Endothelial cell (in vitro differentiated cells): ENCODE measurements at regions not wholly inside any gene's neighbourhood (a gene's known extent, or its start where the extent isn't known, plus 50 kb on each side); places are given as distances from the start of the nearest gene placed in this dataset.

ENCODE experiments used
- DNase-seq: peaks from one replicate; pipeline ENCODE4 v3.0.0; 2021; ENCODE audit warnings: low spot score
- H3K27ac Mint-ChIP-seq: one replicate; pipeline ENCODE4 v1.8.0; 2021; ENCODE audit warnings: mixed read lengths, inconsistent platforms; ENCODE audit not compliant: unreplicated experiment
- H3K27me3 Mint-ChIP-seq: one replicate; pipeline ENCODE4 v1.8.0; 2021; ENCODE audit warnings: mild to moderate bottlenecking, moderate library complexity, mixed read lengths, inconsistent platforms; ENCODE audit not compliant: unreplicated experiment
- H3K36me3 Mint-ChIP-seq: one replicate; pipeline ENCODE4 v1.8.0; 2021; ENCODE audit warnings: mild to moderate bottlenecking, low read depth, mixed read lengths, inconsistent platforms; ENCODE audit not compliant: unreplicated experiment
- H3K4me1 Mint-ChIP-seq: one replicate; pipeline ENCODE4 v1.8.0; 2021; ENCODE audit warnings: mild to moderate bottlenecking, mixed read lengths, inconsistent platforms; ENCODE audit not compliant: unreplicated experiment
- H3K4me3 Mint-ChIP-seq: one replicate; pipeline ENCODE4 v1.8.0; 2021; ENCODE audit warnings: mild to moderate bottlenecking, mixed read lengths, inconsistent platforms; ENCODE audit not compliant: unreplicated experiment
- H3K9me3 Mint-ChIP-seq: one replicate; pipeline ENCODE4 v1.8.0; 2021; ENCODE audit warnings: mixed read lengths, inconsistent platforms; ENCODE audit not compliant: unreplicated experiment
- TF ChIP-seq, protein P1 (sequence below): fragments of 200-600 bp; sonication (generic); IDR thresholded peaks from one replicate; pipeline ENCODE4 v1.5.0; 2021; ENCODE audit warnings: antibody characterized with exemption; ENCODE audit not compliant: unreplicated experiment

DNA sequence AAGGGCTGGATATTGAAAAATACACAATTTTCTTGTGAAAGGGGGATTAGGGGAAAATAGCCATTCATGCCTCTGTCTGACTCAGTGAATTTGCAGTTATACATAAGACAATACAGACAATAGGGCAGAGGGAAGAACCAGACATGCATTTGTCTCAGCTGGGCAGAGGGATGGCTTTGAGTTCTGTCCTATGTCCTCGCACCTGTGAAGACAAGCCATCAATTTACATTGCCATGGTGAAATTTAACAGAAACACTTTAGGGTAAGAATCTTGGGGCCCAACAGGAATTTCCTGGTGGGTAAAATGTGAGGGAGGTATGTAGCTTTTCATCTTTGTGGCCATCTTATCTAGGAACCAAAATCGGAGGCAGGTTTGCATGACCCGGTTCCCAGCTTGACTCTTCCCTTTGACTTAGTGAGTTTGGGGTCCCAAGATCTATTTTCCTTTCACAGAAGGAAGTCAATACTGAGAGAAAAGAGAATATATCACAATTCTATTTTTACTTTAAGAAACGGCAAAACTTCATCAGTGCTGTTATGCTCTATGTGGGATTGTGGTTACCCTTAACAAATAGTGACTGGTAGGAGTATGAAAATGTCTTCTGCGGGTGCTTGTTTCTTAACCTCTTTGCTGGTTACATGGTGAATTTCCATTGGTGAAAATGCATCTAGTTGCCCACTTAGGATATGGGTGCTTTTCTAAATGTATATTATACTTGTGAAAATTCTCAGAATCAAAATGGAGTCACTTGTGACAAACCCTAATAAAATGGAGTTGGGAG lies 221.8 kb downstream of the SPP2 start:
- Mint-ChIP-seq H3K27ac (no peak overlapping the region), H3K36me3 (no peaks in the 10 kb centered on the region), H3K4me1 (no peaks in the 10 kb centered on the region), H3K4me3 (no peak overlapping the region), H3K27me3 (no peaks in the 10 kb centered on the region), H3K9me3 (no peaks in the 10 kb centered on the region)
- TF ChIP-seq, protein P1, sequence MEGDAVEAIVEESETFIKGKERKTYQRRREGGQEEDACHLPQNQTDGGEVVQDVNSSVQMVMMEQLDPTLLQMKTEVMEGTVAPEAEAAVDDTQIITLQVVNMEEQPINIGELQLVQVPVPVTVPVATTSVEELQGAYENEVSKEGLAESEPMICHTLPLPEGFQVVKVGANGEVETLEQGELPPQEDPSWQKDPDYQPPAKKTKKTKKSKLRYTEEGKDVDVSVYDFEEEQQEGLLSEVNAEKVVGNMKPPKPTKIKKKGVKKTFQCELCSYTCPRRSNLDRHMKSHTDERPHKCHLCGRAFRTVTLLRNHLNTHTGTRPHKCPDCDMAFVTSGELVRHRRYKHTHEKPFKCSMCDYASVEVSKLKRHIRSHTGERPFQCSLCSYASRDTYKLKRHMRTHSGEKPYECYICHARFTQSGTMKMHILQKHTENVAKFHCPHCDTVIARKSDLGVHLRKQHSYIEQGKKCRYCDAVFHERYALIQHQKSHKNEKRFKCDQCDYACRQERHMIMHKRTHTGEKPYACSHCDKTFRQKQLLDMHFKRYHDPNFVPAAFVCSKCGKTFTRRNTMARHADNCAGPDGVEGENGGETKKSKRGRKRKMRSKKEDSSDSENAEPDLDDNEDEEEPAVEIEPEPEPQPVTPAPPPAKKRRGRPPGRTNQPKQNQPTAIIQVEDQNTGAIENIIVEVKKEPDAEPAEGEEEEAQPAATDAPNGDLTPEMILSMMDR = no peak
- DNase-seq = no peak

DNA sequence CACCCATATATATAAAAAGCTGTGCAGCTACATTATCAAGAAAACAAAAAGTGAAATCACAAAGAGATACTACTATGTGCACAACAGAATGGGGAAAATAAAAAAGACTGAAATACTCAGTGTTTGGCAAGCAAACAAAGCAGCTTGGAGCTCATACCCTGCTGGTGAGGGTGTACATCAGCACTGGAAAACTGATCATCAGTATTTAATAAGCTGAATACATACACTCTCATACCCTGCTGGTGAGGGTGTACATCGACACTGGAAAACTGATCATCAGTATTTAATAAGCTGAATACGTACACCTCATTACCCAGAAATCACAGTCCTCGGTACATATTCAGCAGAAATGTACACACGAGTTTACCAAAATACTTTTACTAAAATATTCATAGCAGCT lies 220.8 kb downstream of the SPP2 start:
- TF ChIP-seq, protein P1 = no peak
- DNase-seq = no peak
- no peaks in the 10 kb centered on the region for H3K36me3 Mint-ChIP-seq
- H3K27ac Mint-ChIP-seq = no peak overlapping the region
- H3K4me1 Mint-ChIP-seq = no peaks in the 10 kb centered on the region
- H3K9me3 Mint-ChIP-seq = no peaks in the 10 kb centered on the region
- no peaks in the 10 kb centered on the region for H3K27me3 Mint-ChIP-seq
- H3K4me3 Mint-ChIP-seq = no peak overlapping the region

DNA sequence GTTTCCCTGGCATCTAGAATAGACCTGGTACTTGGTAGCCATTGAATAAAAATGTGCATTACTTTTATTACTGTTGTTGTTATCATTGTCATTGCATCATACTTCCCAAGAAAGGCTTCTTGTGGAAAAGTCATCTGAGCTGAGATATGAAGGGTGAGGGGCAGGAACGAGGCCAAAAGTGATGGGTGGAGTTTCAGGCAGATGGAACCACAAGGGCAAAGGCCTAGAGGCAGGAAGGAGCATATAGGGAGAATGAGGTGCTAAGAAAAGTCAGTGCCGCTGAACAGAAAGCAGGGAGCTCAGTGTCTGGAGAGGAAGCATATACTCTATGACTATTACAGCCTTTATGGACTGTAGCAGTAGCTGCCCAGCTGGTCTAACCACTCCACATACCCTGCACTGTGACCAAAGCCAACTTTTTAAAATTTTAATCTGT lies 219.3 kb downstream of the SPP2 start:
- no peak overlapping the region for H3K27ac Mint-ChIP-seq
- no peak overlapping the region for H3K4me3 Mint-ChIP-seq
- H3K4me1 Mint-ChIP-seq = no peaks in the 10 kb centered on the region
- DNase-seq = no peak
- H3K27me3 Mint-ChIP-seq = no peaks in the 10 kb centered on the region
- TF ChIP-seq, protein P1 = no peak
- no peaks in the 10 kb centered on the region for H3K36me3 Mint-ChIP-seq
- no peaks in the 10 kb centered on the region for H3K9me3 Mint-ChIP-seq

DNA sequence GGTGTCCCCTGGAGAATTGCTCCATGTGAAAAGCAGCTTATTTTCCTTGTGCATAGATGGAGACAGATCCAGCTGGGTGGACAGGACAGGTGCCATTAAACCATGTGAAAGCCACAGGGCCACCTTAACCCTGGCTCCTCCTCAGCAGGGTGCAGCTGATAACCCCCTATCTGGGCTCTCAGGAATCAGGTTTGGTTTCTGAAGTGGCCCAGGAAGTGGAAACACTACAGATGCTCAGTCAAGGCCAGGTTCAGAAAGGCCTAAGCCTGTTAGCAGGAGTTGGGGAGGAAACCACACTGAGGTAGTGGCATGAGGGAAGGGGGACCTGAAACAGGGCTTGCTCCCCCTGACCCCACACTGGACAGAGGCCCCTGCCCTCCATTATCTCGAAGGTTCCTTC lies 217.0 kb downstream of the SPP2 start:
- H3K4me1 Mint-ChIP-seq = no peaks in the 10 kb centered on the region
- TF ChIP-seq, protein P1 = no peak
- H3K4me3 Mint-ChIP-seq = no peak overlapping the region
- no peaks in the 10 kb centered on the region for H3K36me3 Mint-ChIP-seq
- H3K27me3 Mint-ChIP-seq = no peaks in the 10 kb centered on the region
- no peak overlapping the region for H3K27ac Mint-ChIP-seq
- DNase-seq = no peak
- no peaks in the 10 kb centered on the region for H3K9me3 Mint-ChIP-seq

DNA sequence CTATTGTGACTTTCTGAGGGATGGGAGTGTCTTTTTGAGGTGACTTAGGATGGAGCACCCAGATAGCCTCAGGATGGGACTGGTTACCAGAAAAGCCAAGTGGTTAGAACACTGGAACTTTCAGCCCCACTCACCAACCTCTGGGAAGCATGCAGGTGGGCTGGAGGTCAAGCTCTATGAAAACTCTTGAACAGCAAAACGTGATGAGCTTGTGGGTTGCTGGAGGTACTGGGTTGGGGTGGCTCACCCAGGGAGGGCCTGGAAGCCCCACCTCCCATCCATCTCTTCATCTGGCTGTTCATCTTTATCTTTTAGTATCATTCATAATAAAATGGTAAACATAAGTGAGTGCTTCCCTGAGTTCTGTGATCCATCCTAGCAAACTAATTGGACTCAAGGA lies 216.4 kb downstream of the SPP2 start:
- peaks cover 2% of the 10 kb centered on the region for H3K27me3 Mint-ChIP-seq
- no peak for DNase-seq
- no peak overlapping the region for H3K27ac Mint-ChIP-seq
- no peak overlapping the region for H3K4me3 Mint-ChIP-seq
- TF ChIP-seq, protein P1 = no peak
- no peaks in the 10 kb centered on the region for H3K9me3 Mint-ChIP-seq
- H3K4me1 Mint-ChIP-seq = no peaks in the 10 kb centered on the region
- H3K36me3 Mint-ChIP-seq = no peaks in the 10 kb centered on the region
